ENCODE measurements at regions not wholly inside any gene's neighbourhood (a gene's known extent, or its start where the extent isn't known, plus 50 kb on each side); places are given as distances from the start of the nearest gene placed in this dataset.

DNA sequence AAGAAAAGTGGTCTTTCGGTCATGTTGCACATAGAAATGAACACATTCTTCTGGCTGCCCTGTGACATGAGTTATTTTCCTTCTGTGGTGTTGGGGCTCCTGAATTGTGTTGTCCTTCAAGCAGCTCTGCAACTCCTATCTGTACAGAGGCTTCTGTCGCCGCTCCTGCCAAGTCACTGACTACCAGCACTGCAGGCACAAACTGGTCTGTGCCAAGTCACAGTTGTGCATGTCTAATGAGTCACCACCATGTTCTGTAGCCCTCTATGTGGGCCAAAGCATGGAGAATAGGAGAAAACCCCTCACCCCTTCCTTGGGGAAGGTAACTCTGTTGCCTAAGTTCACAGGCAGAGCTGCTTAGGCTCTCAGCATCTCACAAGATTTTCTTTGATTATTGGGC is 283.3 kb downstream of the RPL10L start:
- no peak for DNase-seq (ENCODE audit: extremely low read depth, low read depth)
- no peak overlapping the region for H3K4me3 ChIP-seq (replicated peaks; ENCODE audit: low read depth, low read length)
- TF ChIP-seq, protein P1, sequence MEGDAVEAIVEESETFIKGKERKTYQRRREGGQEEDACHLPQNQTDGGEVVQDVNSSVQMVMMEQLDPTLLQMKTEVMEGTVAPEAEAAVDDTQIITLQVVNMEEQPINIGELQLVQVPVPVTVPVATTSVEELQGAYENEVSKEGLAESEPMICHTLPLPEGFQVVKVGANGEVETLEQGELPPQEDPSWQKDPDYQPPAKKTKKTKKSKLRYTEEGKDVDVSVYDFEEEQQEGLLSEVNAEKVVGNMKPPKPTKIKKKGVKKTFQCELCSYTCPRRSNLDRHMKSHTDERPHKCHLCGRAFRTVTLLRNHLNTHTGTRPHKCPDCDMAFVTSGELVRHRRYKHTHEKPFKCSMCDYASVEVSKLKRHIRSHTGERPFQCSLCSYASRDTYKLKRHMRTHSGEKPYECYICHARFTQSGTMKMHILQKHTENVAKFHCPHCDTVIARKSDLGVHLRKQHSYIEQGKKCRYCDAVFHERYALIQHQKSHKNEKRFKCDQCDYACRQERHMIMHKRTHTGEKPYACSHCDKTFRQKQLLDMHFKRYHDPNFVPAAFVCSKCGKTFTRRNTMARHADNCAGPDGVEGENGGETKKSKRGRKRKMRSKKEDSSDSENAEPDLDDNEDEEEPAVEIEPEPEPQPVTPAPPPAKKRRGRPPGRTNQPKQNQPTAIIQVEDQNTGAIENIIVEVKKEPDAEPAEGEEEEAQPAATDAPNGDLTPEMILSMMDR (IDR thresholded peaks at IDR 0.05; ENCODE audit: low read depth, low read length, missing control alignments), result no peak

DNA sequence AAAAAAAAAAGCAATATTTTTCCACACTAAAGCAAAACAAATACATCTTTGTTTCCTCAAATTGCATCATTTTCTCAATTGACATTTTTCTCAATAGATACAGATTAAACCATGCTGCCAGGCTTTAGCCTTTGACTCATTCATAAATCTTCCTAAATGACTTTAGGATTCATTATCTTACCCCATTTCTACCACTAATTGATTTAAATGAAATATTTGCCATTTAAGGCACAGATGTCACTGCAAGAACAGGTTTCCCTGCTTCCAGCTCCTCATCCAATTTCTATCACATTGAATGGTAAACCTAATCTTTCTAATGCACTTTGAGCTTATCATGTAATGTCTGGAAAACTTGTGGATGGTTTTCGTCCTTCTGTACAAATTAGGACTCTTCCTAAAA is 298.7 kb downstream of the RPL10L start:
- TF ChIP-seq, protein P1 (IDR thresholded peaks at IDR 0.05; ENCODE audit: low read depth, low read length, missing control alignments), result no peak
- H3K4me3 ChIP-seq (replicated peaks; ENCODE audit: low read depth, low read length), result no peak overlapping the region
- no peak for DNase-seq (ENCODE audit: extremely low read depth, low read depth)

DNA sequence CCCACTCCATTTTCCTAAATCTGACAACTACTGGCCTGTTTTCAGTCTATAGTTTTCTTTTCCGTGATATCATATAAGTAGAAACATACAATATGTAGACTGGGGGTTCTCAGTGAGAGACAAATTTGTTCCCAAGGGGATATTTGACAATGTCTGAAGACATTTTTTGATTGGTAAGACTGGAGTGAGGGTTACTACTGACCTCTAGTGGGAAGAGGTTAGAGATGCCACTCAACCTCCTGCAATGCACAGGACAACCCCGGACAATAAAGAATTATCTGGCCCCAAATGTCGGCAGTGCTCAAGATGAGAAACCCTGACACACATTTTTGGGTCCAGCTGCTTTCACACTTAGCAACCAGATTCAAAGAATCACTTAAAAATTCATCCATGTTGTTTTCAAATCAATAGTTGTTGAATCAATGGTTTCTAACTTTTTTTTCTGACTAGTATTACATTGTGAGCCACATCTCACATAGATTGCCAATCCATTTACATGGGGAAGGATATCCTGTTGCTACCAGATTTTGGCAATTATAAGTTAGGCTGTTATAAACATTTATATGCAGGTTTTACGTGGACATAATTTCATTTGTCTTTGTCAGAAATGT is 307.1 kb downstream of the RPL10L start:
- TF ChIP-seq, protein P1 (IDR thresholded peaks at IDR 0.05; ENCODE audit: low read depth, low read length, missing control alignments), result peak; percentile 42
- no peak overlapping the region for H3K4me3 ChIP-seq (replicated peaks; ENCODE audit: low read depth, low read length)
- DNase-seq (ENCODE audit: extremely low read depth, low read depth), result no peak

DNA sequence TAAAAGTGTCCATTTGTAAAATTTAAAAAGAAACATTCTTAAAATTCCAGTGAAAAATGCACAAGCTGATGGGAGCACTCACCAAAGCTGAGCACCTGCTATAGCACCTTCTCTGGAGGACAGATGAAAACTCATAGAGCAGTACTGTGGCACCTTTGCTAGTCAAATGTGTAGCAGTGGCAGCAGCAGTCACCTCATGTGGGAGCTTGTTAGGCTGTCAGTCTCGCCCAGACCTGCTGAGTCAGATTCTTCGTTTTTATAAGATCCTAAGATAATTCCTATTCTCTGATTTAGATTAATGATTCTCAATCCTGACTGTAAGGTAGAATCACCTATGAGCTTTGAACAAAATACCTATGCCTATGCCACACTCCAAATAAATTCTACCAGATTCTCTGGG is 325.8 kb downstream of the RPL10L start:
- H3K4me3 ChIP-seq (replicated peaks; ENCODE audit: low read depth, low read length), result no peak overlapping the region
- no peak for DNase-seq (ENCODE audit: extremely low read depth, low read depth)
- TF ChIP-seq, protein P1 (IDR thresholded peaks at IDR 0.05; ENCODE audit: low read depth, low read length, missing control alignments), result no peak

DNA sequence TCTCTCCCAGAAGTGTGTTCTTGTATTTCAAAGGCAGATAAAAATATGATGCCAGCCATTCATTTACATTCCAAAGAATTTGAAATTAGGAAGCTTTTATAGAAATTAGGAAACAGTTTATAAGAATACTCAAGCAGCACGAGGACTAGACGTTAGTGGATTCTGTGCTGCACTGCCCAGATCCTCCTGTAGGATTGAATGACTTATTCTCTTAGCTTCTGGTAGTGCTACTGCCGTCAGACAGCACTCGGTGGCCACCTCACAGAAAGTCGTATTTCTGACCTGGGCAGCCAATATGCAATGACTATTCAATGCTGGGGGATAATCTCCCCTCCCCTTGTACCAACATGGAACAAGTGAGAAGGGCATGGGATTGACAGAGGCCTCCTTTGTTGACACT is 326.4 kb downstream of the RPL10L start:
- no peak for DNase-seq (ENCODE audit: extremely low read depth, low read depth)
- TF ChIP-seq, protein P1 (IDR thresholded peaks at IDR 0.05; ENCODE audit: low read depth, low read length, missing control alignments), result no peak

DNA sequence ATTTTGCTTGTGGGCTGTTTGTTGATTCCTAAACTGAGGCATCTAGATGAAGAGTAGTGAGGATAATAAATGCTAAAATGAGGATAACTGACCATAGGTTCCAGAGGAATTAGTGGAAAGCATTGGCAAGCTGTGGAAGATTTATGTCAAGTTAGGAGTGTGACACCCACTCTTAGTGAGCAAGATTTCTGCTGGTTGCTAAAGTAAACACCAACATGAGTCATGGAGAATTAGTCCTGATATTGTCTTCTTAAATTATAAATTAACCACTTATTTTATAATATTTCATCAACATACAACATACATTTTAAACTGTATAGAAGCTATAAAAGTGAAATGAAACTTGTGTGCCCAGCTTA is 328.2 kb downstream of the RPL10L start:
- no peak overlapping the region for H3K4me3 ChIP-seq (replicated peaks; ENCODE audit: low read depth, low read length)
- DNase-seq (ENCODE audit: extremely low read depth, low read depth), result no peak
- TF ChIP-seq, protein P1 (IDR thresholded peaks at IDR 0.05; ENCODE audit: low read depth, low read length, missing control alignments), result no peak

More for the DNA sequence above, 326.4 kb downstream of the RPL10L start:
- H3K4me3 ChIP-seq (replicated peaks; ENCODE audit: low read depth, low read length), result no peak overlapping the region
